HG02571 (cell line): ENCODE measurements at regions not wholly inside any gene's neighbourhood (a gene's known extent, or its start where the extent isn't known, plus 50 kb on each side); places are given as distances from the start of the nearest gene placed in this dataset.
A peak's percentile ranks its signal among the peaks of the same experiment; 100 is the strongest.

ENCODE experiments used
- ATAC-seq: cut with Tn5 transposase; IDR thresholded peaks from one replicate; pipeline ENCODE4 v1.9.1; 2021; ENCODE audit warnings: mild to moderate bottlenecking, moderate library complexity; ENCODE audit not compliant: unreplicated experiment

DNA sequence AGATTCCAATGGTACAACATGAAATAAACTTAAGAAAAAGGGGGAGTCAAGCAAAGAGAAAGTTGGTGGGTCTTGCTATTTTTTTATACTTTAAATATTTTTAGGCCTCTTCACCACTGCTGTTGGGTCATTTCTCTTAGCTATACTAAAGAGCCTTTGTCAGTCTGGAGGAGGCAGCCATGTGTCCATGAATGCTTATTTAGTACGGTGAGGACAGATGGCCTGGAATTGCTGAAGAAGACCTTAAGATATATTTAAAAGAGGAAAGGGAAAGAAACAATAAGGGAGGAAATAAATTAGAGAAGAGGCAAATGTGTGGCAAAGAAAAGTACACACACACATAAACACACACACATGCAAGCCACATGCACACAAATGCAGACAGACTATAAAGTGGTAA lies 560.5 kb upstream of the MEF2C start:
- no peak for ATAC-seq

DNA sequence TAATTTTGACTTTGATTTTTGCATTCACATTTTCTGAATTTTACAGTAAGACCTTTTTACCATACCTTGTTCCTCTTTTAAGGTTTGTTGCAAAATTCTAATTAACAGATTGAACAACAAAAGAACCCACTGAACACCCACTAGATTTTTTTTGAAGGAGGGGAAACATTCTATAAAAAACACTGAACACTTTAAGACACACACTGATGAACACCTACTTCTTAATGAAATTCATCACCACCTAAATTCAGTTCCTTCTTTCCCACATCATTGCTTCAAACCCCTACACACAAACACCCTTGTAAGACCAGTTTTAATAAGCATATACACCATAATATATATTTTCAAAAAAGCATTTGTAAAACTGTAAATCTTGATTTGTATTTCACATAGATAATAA lies 559.0 kb upstream of the MEF2C start:
- no peak for ATAC-seq

DNA sequence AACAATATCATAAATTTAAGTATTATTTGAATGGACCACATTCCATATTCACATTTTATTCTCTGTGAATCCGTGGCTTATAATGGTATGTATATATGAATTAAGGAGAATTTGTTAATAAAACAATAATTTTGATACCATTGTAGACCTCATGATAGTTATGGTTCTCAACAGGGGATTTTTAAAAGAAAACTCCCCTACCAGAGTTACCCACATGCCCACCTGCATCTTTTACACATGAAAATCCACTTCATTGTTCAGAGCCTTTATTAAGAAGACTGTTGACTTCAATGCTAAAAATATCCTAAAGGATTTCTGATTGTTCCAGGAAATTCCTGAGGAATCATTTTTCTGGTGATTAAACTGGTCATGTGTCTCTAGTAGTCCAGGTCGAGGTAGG lies 557.7 kb upstream of the MEF2C start:
- ATAC-seq = no peak

DNA sequence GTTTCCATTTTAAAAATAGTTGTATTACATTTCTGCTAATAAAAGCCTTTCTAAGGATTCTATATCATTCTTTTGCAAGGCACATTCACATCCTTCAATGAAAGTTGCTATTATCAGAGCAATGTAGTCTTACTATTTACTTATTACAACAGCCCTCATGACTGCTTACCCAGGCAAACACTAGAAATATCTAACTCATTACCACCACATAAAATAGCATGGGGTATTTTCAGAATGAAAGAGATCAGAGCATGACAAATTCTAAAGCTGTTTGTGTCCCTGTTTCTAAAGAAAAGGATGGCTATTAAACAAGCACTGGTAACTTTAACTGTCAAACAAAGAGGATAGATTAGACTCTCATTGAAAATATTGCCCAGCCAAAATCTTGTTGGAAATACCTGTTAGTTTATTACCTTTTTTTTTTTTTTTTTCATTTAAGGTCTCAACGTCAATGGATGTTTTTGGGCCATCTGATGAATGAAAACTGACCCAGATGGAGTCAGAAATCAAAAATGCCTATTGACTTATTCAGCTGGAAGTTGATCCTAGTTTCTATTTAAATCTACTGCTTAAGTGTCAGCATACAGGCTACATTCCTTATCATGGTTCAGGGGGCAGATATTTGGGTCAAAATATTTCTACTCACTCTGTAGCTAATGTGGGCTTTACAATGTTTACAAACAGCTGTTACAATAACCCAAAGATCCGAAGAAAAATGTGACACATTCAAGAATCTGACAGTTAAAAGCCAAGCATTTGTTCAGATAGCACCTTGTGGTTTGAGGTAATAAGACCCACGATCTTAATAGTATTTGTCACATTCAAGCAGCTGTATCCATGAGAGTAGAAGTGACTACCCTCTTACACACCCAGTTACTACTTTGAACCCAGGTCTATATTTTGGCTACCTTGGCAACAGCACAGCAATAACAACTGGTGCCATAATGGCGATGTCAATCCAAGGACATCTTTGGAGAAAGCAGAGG lies 554.8 kb upstream of the MEF2C start:
- no peak for ATAC-seq

DNA sequence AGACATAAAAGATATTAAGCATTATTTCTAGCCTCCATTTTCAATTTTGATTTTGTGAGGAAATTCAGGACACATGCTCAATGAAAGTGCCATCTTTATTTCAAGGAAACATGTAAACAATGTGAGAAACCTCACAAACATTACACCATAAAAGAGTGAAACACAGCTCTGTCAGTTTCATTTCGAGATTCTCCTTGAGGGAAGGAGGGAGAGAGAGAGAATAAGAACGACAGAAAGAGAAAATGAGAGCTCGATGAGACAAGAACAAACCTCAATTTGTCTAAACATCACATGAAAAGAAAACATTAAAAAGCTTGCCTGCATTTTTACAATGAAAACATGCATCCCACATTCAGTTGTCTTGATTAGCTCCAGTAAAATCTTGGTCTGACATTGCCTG lies 553.5 kb upstream of the MEF2C start:
- no peak for ATAC-seq

DNA sequence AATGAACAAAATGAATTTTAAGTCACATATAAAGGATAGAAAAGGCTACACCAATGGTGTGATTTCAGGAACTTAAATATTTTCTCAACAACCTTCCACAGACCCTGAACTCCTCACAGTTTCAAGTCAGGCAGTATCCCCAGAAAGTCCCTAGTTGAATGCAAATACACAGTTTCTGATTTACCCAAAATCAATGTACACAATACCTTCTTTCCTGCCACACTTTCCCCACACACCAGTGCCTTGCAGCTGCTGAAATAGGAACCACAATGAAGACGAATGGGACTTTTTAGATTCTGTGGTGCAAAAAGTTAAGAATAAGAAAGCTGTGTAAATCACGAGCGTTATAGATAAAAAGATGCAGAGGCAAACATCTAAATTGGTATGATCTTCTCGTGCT lies 552.4 kb upstream of the MEF2C start:
- peak; percentile 78 for ATAC-seq

DNA sequence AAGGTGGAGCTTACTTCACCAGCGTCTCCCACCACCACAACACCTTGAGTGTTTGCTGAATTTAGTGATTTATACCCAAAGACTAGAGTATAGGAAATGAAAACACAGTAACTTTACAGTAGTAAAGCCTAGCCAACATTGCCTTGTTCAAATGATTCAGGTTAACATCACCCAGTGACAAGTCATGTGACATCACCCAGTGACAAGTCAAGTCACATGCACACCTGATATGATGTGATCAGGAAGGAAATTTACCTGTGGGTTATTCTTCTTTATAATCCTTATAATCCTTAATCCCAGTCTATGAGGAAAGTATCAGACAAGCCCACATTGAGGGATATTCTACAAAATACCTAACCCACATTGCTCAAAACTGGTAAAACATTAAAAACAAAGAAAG lies 545.6 kb upstream of the MEF2C start:
- ATAC-seq = no peak

DNA sequence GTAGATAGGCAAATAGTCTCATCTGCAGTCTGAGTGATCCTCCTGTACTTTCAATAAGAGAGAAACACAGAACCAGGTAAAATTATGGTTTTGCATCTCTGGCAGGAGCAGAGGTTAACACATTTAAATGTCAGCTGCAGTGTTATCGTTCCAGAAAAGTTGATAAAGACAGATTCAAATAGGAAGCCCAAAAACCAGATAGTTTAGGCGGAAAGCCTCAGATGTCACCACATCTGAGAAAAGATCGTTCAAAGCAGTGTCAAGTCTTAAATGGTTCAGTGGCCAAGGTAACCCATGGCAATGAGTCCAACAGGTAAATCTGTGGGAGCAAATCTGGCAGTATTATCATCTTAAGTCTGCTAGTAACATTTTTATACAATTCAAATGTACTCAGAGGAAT lies 542.1 kb upstream of the MEF2C start:
- no peak for ATAC-seq

DNA sequence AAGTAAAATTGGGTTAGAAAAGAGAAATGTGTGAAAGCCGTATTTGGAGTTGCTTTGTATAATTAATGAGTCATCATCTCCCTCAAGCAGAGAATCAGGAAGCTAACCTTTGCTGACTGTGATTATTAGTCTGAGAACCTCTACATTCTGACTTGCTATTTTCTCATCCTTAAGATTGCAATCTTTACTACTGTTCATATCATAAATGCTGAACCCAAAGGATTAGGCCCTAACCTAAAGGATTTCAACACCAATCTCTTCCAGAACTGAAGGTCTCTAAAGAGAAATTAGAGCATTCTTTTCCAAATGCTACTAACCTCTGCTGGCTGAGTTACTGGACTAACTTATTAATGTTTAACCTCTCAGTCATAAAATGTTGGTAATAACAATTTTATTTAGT lies 538.1 kb upstream of the MEF2C start:
- ATAC-seq = no peak

DNA sequence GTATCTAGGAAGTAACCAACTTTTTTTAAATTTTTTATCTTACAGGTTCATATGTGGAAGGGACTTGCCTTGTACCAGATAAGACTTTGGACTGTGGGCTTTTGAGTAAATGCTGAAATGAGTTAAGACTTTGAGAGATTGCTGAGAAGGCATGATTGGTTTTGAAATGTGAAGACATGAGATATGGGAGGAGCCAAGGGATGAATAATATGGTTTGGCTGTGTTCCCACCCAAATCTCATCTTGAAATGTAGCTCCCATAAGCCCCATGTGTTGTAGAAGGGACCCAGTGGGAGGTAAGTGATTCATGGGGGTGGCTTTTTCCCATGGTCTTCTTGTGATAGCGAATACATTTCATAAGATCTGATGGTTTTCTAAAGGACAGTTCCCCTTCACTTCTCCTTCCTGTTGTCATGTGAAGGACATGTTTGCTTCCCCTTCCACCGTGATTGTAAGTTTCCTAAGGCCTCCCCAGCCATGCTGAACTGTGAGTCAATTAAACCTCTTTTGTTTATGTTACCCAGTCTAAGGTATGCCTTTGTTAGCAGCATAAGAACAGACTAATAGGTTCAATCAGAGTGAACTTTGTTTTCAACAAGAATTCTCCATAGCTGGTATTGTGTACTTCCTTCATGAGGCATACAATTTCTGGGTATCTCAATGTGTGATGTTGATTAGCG lies 535.6 kb upstream of the MEF2C start:
- no peak for ATAC-seq

DNA sequence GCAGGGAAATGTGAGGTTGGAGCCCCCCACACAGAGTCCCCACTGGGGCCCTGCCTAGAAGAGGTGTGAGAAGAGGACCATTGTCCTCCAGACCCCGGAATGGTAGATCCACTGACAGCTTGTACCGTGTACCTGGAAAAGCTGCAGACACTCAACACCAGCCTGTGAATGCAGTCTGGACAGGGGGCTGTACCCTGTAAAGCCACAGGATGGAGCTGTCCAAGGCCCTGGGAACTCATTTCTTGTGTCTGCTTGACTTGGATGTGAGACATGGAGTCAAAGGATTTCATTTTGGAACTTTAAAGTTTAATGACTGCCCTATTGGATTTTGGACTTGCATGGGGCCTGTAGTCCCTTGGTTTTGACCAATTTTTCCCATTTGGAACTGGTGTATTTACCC lies 535.0 kb upstream of the MEF2C start:
- no peak for ATAC-seq

DNA sequence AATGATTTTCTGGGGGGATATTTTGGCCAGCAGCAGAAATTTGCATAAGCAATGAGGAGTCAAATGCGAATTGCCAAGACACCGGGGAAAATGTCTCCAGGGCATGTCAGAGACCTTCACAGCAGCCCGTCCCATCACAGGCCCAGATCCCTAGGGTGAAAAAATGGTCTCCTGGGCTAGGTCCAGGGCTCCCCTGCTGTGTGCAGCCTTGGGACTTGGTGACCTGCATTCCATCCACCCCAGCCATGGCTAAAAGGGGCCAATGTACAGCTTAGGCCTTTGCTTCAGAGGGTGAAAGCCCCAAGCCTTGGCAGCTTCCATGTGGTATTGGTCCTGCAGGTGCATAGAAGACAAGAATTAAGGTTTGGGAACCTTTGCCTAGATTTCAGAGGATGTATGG lies 534.5 kb upstream of the MEF2C start:
- ATAC-seq = no peak

DNA sequence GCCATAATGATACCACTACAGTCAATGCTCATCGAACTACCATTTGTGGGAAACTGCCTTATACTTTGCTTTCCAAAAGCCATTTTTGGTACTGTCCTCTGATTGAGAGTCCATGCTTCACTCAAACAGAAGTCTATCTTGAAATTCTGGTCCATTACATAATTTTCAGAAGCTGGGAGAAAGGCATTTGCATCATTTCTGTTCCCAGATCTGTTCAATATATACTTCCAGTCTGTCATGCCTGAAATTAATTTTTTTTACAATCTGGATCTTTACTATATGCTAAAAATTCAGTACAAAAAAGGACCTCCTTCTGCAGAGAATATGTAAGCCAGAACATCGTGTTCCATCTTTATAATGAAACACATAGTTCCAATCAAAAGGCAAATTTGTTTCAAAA lies 528.9 kb upstream of the MEF2C start:
- ATAC-seq = no peak

DNA sequence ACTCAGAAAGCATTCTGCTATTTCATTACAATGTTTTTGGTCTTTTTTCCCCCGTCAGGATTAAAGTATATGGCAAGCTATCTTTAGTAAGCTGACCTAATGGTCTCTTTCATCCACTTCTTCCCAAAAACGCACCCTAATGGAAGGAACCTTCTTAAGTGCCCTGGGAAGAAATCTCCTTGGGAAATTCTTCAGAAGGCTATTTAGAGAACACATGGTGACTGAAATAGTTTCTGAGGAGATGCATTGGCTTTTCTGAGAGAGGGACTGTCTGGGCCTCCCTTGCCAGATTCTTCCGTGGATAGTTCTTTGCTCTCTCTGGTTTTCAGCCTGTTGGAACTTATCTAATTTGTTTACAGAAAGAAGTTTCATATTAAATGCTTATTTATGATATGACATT lies 524.1 kb upstream of the MEF2C start:
- ATAC-seq = no peak

DNA sequence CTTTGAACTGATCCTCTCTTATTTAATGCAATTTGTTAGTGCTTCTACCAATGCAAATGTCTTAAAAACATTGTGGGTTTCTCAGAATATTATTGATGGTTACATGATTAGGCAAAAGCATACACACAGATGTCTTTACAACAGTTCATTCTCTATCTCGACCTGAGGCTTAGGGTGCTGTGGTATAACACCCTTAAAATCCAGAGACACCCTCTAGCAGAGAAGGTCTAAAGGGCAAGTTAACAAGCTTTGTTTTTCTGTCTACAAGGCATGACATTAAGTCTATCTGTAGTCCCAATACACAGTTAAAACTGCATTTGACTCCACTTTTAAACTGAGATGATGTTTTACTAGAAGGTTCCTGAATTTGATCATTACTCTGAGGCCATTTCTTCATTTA lies 518.7 kb upstream of the MEF2C start:
- ATAC-seq = no peak

DNA sequence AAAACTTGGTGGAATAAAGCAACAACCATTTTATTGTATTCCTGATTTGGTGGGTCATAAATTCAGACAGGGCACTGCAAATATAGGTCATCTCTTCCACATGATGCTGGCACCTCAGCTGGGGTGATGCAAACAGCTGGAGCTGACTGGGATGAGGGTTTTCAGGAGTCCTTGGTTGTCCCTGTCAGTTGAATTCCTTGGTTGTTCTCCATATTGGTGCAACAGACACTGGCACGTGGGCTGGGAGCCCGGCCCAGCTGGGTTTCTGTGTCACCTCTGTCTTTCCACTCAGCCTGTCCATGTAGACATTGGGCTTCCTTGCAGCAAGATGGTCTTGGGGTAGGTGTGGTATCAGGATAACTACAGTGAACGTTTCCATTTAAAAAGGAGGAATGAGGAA lies 518.0 kb upstream of the MEF2C start:
- ATAC-seq = no peak

DNA sequence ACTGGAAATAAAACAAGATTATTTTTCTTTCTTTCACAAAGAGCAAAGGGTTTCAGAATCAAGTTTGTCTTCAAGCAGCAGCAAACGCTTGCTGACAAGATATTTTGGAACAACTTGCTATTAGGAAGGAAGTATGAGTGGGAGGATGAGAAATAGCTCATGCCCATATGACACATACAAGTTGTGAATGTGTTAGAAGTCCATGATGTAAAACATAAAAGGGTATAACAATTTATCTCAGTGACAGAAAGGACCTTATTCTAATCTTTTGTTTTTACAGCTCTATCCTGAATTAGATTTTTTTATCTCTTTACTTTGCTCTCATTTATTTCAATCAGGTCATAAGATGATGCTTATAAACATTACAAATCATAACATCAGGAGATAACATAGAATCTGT lies 516.6 kb upstream of the MEF2C start:
- no peak for ATAC-seq

DNA sequence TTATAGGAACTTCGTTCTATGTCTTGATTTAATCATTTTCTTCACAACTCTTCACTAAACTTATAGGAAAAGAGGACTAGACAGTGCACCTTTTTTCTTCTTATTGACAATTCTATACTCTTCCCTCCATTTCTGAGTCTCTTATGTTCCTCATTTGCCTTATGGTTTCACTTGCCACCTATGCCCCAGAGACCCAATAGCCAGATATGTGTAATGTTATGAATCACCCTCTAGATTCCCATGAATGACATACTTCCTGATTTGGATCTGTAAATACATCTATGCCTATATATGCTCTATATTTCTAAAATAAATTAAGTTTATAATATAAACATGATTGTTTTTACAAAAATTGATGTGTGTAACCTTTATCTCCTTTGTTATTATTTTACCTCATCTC lies 514.1 kb upstream of the MEF2C start:
- ATAC-seq = peak; percentile 69

DNA sequence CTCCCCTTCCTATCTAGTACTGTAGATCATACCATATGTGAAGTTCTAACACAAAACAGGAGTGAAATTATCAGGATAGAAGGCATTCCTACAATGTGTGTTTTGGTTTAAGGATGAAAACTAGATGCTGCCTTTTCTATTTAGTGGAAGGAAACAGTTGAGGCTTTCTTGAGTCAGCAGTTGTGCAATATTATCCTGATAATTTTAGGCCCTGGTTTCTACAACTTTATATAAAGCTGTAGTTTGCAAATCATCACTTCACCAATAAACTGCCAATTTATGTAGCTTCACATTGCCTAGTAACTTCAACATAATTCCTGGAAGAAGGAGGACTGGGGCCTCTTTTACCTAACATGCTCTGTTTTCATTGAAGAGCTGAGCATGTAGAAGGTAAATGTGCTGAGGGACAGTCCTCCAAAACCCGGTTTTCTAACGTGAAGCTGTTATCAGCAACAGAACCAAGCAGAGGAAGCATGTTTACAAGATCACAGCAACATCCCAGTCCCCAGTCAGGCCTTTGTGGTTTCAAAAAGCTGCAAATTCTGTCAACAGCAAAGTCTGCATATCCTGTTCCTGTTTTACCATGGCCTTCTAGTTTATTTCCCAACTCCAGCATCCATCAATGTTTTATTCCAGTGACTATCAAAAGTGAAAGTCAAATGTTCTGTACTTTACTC lies 513.4 kb upstream of the MEF2C start:
- ATAC-seq = no peak

DNA sequence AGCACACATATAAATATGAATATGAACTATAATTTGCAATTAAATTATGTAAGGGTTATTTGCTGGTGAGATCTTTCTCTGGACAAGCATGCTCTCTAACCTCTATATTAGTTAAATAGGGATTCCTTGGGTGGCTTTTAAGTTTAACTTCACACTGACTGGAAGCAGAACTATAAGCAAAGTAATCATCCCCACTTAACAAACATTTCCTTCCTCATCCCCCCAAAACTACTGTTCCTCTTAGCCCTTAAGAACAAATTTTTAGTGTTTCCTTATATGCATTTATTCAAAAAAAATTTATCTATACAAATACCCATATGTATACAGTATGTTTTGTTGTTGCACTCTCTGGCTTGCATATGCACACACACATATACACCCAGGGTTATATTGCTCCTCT lies 512.1 kb upstream of the MEF2C start:
- ATAC-seq = no peak

DNA sequence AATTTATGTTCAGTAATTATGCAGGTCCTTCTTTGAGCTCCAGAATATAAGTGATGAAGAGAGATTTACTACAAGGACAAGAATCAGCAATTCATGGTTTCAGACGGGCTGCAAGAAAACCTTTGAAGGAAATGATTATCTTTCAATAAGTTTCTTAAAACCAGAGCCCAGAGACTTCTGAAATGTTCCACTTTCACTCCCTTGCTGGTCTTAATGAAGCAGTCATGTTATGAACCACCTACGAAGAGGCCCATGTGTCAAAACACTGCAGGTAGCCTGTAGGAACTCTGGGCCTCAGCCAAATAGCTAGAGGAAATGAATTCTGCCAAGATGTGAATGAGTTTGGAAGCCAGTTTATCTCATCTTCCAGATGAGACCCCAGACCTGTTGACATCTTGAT lies 505.9 kb upstream of the MEF2C start:
- no peak for ATAC-seq

DNA sequence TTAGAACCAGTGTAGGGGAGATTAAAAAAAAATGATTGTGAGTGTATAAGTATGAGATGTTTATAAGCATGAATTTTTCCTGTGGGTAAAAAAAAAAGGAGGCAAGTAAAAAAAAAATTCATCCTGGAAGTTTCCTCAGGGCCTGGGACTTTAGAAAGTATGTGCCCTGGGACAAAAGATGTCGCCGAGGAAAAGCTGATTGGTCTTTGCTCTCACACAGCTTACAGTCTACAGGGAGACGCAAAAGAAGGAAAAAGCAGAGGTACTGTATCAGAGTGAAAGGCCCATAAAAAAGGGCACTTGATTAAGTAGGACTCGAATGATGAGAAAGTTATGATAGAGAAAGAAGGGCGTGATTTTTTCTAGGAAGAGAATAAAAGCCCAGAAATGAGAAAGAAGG lies 501.4 kb upstream of the MEF2C start:
- no peak for ATAC-seq
